ENCODE measurements at regions not wholly inside any gene's neighbourhood (a gene's known extent, or its start where the extent isn't known, plus 50 kb on each side); places are given as distances from the start of the nearest gene placed in this dataset.

DNA sequence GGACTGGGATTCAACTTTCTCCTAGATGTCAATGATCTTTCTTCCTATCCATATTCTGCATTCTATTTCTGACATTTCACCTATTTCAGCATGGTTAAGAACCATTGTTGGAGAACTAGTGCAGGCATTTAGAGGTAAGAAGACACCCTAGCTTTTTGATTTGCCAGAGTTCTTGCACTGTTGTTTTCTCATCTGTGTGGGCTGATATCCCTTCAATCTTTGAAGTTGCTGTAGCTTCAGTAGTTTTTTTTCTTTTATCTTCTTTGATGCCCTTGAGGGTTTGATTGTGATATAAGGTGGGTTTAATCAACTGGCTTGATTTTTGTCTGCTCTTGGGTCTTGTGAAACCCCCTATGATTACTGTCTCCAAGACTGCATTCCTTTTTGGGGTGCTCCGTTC lies 502.1 kb downstream of the ETS1 start:
- TF ChIP-seq, protein P1, sequence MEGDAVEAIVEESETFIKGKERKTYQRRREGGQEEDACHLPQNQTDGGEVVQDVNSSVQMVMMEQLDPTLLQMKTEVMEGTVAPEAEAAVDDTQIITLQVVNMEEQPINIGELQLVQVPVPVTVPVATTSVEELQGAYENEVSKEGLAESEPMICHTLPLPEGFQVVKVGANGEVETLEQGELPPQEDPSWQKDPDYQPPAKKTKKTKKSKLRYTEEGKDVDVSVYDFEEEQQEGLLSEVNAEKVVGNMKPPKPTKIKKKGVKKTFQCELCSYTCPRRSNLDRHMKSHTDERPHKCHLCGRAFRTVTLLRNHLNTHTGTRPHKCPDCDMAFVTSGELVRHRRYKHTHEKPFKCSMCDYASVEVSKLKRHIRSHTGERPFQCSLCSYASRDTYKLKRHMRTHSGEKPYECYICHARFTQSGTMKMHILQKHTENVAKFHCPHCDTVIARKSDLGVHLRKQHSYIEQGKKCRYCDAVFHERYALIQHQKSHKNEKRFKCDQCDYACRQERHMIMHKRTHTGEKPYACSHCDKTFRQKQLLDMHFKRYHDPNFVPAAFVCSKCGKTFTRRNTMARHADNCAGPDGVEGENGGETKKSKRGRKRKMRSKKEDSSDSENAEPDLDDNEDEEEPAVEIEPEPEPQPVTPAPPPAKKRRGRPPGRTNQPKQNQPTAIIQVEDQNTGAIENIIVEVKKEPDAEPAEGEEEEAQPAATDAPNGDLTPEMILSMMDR (IDR thresholded peaks at IDR 0.05) = no peak
- no peak for TF ChIP-seq EZH2 (IDR thresholded peaks at IDR 0.05; ENCODE audit: borderline replicate concordance, insufficient read depth, low read depth, low read length, poor library complexity, severe bottlenecking)

Measured in B cell (primary cell).